ENCODE measurements at regions not wholly inside any gene's neighbourhood (a gene's known extent, or its start where the extent isn't known, plus 50 kb on each side); places are given as distances from the start of the nearest gene placed in this dataset.

- CTCF ChIA-PET, result interaction anchor here (0.9 kb wide), 1 partner anchor 1244 kb away, joined by 5 read pairs; no protein-coding TSS in a partner anchor
- H3K27ac ChIP-seq, result no peak overlapping the region
- POLR2A ChIA-PET (ENCODE audit: low non-redundant PET), result no interaction called here
Measured at GRCh38 chr2:180497621-180498152, 482.7 kb upstream of the UBE2E3 start.

GRCh38 chr2:180495606-180496005, 484.8 kb upstream of the UBE2E3 start:
- POLR2A ChIA-PET (ENCODE audit: low non-redundant PET), result no interaction called here
- TF ChIP-seq CTCF (conservative IDR thresholded peaks at IDR 0.05; ENCODE audit: low read depth), result no peak
- DNase-seq (ENCODE audit: low spot score), result peak; percentile 7
- peak overlapping the region; percentile 39 for H3K27ac ChIP-seq
- CTCF ChIA-PET, result no interaction called here

More at GRCh38 chr2:180497621-180498152, 482.7 kb upstream of the UBE2E3 start:
- no peak for TF ChIP-seq CTCF (conservative IDR thresholded peaks at IDR 0.05; ENCODE audit: low read depth)
- DNase-seq (ENCODE audit: low spot score), result no peak

- ChIA-PET CTCF (interaction anchor here (0.5 kb wide), 1 partner anchor 200 kb away, joined by 3 read pairs; no protein-coding TSS in a partner anchor), POLR2A (ENCODE audit: low non-redundant PET) (no interaction called here)
- no peak for TF ChIP-seq CTCF (conservative IDR thresholded peaks at IDR 0.05; ENCODE audit: low read depth)
- no peak overlapping the region for H3K27ac ChIP-seq
- DNase-seq (ENCODE audit: low spot score), result no peak
Measured at GRCh38 chr2:180494286-180494685, 486.1 kb upstream of the UBE2E3 start.

DNA sequence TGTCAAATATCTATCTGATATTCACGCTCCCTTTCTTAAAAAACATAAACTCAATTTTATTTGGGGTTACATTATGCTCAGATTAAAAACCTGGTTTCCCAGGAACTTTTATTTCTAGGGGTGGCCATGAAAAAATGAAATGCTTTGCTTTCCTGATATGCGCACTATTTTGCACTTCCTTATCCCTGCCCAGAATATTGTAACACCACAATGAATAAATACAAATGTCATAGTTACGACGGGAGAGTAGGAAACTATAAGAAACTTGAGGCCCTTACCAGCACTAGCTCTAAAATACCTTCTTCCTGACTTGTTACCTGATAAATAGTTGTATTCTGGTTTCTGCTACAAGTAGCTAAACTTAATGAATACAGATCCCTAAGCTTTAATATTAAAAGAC, 475.6 kb upstream of the CWC22 start:
- no peak for TF ChIP-seq CTCF (conservative IDR thresholded peaks at IDR 0.05; ENCODE audit: low read depth)
- ChIA-PET CTCF (no interaction called here), POLR2A (ENCODE audit: low non-redundant PET) (no interaction called here)
- no peak overlapping the region for H3K27ac ChIP-seq
- DNase-seq (ENCODE audit: low spot score), result no peak

- CTCF ChIA-PET, result no interaction called here
- POLR2A ChIA-PET (ENCODE audit: low non-redundant PET), result no interaction called here
- no peak for DNase-seq (ENCODE audit: low spot score)
- H3K27ac ChIP-seq, result no peak overlapping the region
- TF ChIP-seq CTCF (conservative IDR thresholded peaks at IDR 0.05; ENCODE audit: low read depth), result no peak
Measured at GRCh38 chr2:180481998-180482397, 474.9 kb upstream of the CWC22 start.

DNA sequence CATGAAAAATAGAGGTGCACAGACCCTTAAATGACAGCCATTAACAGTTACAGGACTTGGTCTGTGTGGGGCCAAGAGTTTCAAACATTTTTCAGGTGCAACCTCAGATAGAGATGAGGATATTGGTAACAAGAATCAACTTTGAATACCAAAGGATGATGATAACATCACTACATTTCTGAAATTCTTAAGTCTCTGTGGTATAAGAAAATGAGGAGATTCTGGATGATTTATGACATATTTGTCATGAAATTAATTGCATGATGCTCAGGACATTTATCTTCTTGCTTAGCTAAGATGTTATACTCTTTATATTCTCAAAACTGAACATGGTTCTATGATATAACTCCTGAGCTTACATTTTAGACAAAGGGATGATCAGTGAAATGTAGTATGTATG, 471.8 kb upstream of the CWC22 start:
- POLR2A ChIA-PET (ENCODE audit: low non-redundant PET), result no interaction called here
- CTCF ChIA-PET, result no interaction called here
- no peak overlapping the region for H3K27ac ChIP-seq
- no peak for TF ChIP-seq CTCF (conservative IDR thresholded peaks at IDR 0.05; ENCODE audit: low read depth)
- DNase-seq (ENCODE audit: low spot score), result no peak

- POLR2A ChIA-PET (ENCODE audit: low non-redundant PET), result no interaction called here
- TF ChIP-seq CTCF (conservative IDR thresholded peaks at IDR 0.05; ENCODE audit: low read depth), result no peak
- CTCF ChIA-PET, result no interaction called here
- DNase-seq (ENCODE audit: low spot score), result no peak
- no peak overlapping the region for H3K27ac ChIP-seq
Measured at GRCh38 chr2:180474716-180475115, 467.6 kb upstream of the CWC22 start.
